ENCODE measurements at regions not wholly inside any gene's neighbourhood (a gene's known extent, or its start where the extent isn't known, plus 50 kb on each side); places are given as distances from the start of the nearest gene placed in this dataset.

- no peak for TF ChIP-seq EZH2 (IDR thresholded peaks at IDR 0.05; ENCODE audit: borderline replicate concordance, low read length)
- TF ChIP-seq, protein P1, sequence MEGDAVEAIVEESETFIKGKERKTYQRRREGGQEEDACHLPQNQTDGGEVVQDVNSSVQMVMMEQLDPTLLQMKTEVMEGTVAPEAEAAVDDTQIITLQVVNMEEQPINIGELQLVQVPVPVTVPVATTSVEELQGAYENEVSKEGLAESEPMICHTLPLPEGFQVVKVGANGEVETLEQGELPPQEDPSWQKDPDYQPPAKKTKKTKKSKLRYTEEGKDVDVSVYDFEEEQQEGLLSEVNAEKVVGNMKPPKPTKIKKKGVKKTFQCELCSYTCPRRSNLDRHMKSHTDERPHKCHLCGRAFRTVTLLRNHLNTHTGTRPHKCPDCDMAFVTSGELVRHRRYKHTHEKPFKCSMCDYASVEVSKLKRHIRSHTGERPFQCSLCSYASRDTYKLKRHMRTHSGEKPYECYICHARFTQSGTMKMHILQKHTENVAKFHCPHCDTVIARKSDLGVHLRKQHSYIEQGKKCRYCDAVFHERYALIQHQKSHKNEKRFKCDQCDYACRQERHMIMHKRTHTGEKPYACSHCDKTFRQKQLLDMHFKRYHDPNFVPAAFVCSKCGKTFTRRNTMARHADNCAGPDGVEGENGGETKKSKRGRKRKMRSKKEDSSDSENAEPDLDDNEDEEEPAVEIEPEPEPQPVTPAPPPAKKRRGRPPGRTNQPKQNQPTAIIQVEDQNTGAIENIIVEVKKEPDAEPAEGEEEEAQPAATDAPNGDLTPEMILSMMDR (IDR thresholded peaks at IDR 0.05; ENCODE audit: low read length), result no peak
Measured at GRCh38 chr4:158411269-158411668, 110.4 kb upstream of the RXFP1 start.
